B cell (primary cell): ENCODE measurements at regions not wholly inside any gene's neighbourhood (a gene's known extent, or its start where the extent isn't known, plus 50 kb on each side); places are given as distances from the start of the nearest gene placed in this dataset.

ENCODE experiments used
- CTCF ChIP-seq: fragments of 200-600 bp; IDR thresholded peaks from one replicate; pipeline ENCODE4 v1.8.0; 2022; ENCODE audit warnings: antibody characterized with exemption, mild to moderate bottlenecking
- EZH2 ChIP-seq: IDR thresholded peaks from 2 replicates; pipeline ENCODE4 v1.6.1; 2012; ENCODE audit warnings: borderline replicate concordance, low read depth, mild to moderate bottlenecking, moderate library complexity, low read length; ENCODE audit not compliant: insufficient read depth, poor library complexity, severe bottlenecking

- TF ChIP-seq EZH2 = no peak
- no peak for TF ChIP-seq CTCF
Observed at GRCh38 chr4:57501720-57502119, 391.5 kb upstream of the IGFBP7 start.
